ENCODE measurements at regions not wholly inside any gene's neighbourhood (a gene's known extent, or its start where the extent isn't known, plus 50 kb on each side); places are given as distances from the start of the nearest gene placed in this dataset.

DNA sequence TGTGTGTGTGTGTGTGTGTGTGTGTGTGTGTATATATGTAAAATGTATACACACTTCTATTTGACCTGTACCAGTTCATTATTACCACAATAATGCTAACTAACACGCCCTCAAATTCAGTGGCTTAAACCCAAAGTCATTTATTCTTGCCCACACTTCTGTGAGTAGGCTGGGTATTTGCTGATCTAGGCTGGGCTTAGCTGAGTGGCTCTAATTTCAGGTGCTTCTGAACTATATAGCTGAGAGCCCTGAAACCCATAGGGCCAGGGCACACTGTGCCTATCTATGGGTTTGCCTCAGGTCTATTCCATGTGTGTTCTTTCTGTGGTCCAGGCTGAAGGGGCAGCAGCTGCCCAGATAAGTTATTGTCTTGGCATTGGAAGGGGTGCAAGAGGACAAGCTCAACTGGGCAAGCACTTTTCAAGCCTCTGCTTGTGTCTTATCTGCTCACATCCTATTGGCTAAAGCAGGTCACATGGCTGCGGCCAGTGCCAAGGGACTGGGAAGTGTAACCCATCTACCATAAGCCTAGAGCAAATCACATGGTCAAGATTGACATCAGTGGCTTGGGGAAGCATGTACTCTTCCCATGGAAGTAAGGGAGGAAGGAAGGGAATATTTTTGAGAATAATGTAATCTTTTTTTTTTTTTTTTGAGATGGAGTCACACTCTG, 139.9 kb downstream of the PALM2AKAP2 start:
- TF ChIP-seq, protein P1, sequence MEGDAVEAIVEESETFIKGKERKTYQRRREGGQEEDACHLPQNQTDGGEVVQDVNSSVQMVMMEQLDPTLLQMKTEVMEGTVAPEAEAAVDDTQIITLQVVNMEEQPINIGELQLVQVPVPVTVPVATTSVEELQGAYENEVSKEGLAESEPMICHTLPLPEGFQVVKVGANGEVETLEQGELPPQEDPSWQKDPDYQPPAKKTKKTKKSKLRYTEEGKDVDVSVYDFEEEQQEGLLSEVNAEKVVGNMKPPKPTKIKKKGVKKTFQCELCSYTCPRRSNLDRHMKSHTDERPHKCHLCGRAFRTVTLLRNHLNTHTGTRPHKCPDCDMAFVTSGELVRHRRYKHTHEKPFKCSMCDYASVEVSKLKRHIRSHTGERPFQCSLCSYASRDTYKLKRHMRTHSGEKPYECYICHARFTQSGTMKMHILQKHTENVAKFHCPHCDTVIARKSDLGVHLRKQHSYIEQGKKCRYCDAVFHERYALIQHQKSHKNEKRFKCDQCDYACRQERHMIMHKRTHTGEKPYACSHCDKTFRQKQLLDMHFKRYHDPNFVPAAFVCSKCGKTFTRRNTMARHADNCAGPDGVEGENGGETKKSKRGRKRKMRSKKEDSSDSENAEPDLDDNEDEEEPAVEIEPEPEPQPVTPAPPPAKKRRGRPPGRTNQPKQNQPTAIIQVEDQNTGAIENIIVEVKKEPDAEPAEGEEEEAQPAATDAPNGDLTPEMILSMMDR (IDR thresholded peaks at IDR 0.05): no peak
- TF ChIP-seq ZNF232 (CRISPR knock-in tag; IDR thresholded peaks at IDR 0.05) (no peak), ZNF263 (CRISPR knock-in tag; IDR thresholded peaks at IDR 0.05; ENCODE audit: low read depth) (no peak)
- TF ChIP-seq, protein P2, sequence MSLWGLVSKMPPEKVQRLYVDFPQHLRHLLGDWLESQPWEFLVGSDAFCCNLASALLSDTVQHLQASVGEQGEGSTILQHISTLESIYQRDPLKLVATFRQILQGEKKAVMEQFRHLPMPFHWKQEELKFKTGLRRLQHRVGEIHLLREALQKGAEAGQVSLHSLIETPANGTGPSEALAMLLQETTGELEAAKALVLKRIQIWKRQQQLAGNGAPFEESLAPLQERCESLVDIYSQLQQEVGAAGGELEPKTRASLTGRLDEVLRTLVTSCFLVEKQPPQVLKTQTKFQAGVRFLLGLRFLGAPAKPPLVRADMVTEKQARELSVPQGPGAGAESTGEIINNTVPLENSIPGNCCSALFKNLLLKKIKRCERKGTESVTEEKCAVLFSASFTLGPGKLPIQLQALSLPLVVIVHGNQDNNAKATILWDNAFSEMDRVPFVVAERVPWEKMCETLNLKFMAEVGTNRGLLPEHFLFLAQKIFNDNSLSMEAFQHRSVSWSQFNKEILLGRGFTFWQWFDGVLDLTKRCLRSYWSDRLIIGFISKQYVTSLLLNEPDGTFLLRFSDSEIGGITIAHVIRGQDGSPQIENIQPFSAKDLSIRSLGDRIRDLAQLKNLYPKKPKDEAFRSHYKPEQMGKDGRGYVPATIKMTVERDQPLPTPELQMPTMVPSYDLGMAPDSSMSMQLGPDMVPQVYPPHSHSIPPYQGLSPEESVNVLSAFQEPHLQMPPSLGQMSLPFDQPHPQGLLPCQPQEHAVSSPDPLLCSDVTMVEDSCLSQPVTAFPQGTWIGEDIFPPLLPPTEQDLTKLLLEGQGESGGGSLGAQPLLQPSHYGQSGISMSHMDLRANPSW (CRISPR knock-in tag; conservative IDR thresholded peaks at IDR 0.05; ENCODE audit: low read depth): no peak

Data from WTC11 (cell line).